ENCODE measurements at regions not wholly inside any gene's neighbourhood (a gene's known extent, or its start where the extent isn't known, plus 50 kb on each side); places are given as distances from the start of the nearest gene placed in this dataset.
A peak's percentile ranks its signal among the peaks of the same experiment; 100 is the strongest.
"Not testable (repeated sequence)": the region's sequence is repeated elsewhere in the genome, so short reads cannot be mapped to it uniquely, and the experiment has no call there.

- Histone ChIP-seq H3K4me1 (no peaks in the 10 kb centered on the region), H3K36me3 (no peaks in the 10 kb centered on the region), H3K27ac (no peak overlapping the region), H3K27me3 (replicated peaks in 1 of 7) (no peaks in the 10 kb centered on the region), H3K9me3 (peaks cover 0 to 13% (median 5%) of the 10 kb centered on the region in 8 donors), H3K4me3 (no peak overlapping the region)
- TF ChIP-seq CTCF (IDR thresholded peaks at IDR 0.05 in 8 of 11, conservative IDR thresholded peaks at IDR 0.05 in 3 of 11) (no peak), POLR2A (IDR thresholded peaks at IDR 0.05) (no peak), POLR2AphosphoS5 (IDR thresholded peaks at IDR 0.05) (no peak)
- WGBS, 5 donors, result 45 to 81% (median 69%) methylated on average over 5 of the region's 5 CpGs
- intact Hi-C loops (cut with DNase I; ENCODE audit: low total_unique reads), result no loop called here
- peak; percentile 36 for DNase-seq
Measured at GRCh38 chr15:22236469-22236868, 156.1 kb downstream of the OR4M2 start.

GRCh38 chr15:22237891-22238275, 157.6 kb downstream of the OR4M2 start:
- H3K36me3 ChIP-seq, result no peaks in the 10 kb centered on the region
- TF ChIP-seq POLR2AphosphoS5 (IDR thresholded peaks at IDR 0.05) (no peak), CTCF (IDR thresholded peaks at IDR 0.05 in 8 of 11, conservative IDR thresholded peaks at IDR 0.05 in 3 of 11) (no peak), POLR2A (IDR thresholded peaks at IDR 0.05) (no peak)
- H3K4me3 ChIP-seq, result no peak overlapping the region
- no peaks in the 10 kb centered on the region for H3K4me1 ChIP-seq
- WGBS, 5 donors, result 59 to 77% (median 67%) methylated on average over 9 of the region's 9 CpGs
- no peaks in the 10 kb centered on the region for H3K27me3 ChIP-seq (replicated peaks in 1 of 7)
- peaks cover 0 to 13% (median 5%) of the 10 kb centered on the region in 8 donors for H3K9me3 ChIP-seq
- DNase-seq, result peak; percentile 68
- no peak overlapping the region for H3K27ac ChIP-seq
- intact Hi-C loops (cut with DNase I; ENCODE audit: low total_unique reads), result no loop called here

GRCh38 chr15:22238276-22238958, 158.1 kb downstream of the OR4M2 start:
- peak; percentile 74 for DNase-seq
- H3K4me3 ChIP-seq; H3K36me3 ChIP-seq; H3K27ac ChIP-seq; intact Hi-C loops (cut with DNase I; ENCODE audit: low total_unique reads); H3K4me1 ChIP-seq; H3K27me3 ChIP-seq (replicated peaks in 1 of 7): not testable (repeated sequence)
- 73 to 87% (median 77%) methylated on average over 19 to 20 of the region's 20 CpGs for WGBS, 5 donors
- peaks cover 0 to 13% (median 5%) of the 10 kb centered on the region in 8 donors for H3K9me3 ChIP-seq

GRCh38 chr15:22238959-22239805, 158.9 kb downstream of the OR4M2 start:
- DNase-seq; H3K9me3 ChIP-seq; intact Hi-C loops (cut with DNase I; ENCODE audit: low total_unique reads); H3K4me1 ChIP-seq; H3K27me3 ChIP-seq (replicated peaks in 1 of 7); H3K27ac ChIP-seq; H3K36me3 ChIP-seq; H3K4me3 ChIP-seq: not testable (repeated sequence)
- 72 to 88% (median 79%) methylated on average over 17 to 22 of the region's 22 CpGs for WGBS, 5 donors

GRCh38 chr15:22239806-22240180, 159.5 kb downstream of the OR4M2 start:
- Histone ChIP-seq H3K4me1 (no peaks in the 10 kb centered on the region), H3K27ac (no peak overlapping the region), H3K27me3 (replicated peaks in 1 of 7) (no peaks in the 10 kb centered on the region), H3K9me3 (no peaks in the 10 kb centered on the region), H3K36me3 (no peaks in the 10 kb centered on the region), H3K4me3 (no peak overlapping the region)
- intact Hi-C loops (cut with DNase I; ENCODE audit: low total_unique reads), result no loop called here
- TF ChIP-seq CTCF (IDR thresholded peaks at IDR 0.05 in 8 of 11, conservative IDR thresholded peaks at IDR 0.05 in 3 of 11) (no peak), POLR2A (IDR thresholded peaks at IDR 0.05) (no peak), POLR2AphosphoS5 (IDR thresholded peaks at IDR 0.05) (no peak)
- 51 to 79% (median 73%) methylated on average over 3 of the region's 3 CpGs for WGBS, 5 donors
- no peak for DNase-seq

Measured in spleen (tissue), 11 donors.